ENCODE measurements at regions not wholly inside any gene's neighbourhood (a gene's known extent, or its start where the extent isn't known, plus 50 kb on each side); places are given as distances from the start of the nearest gene placed in this dataset.

GRCh38 chr18:25735459-25735858 is 355.0 kb downstream of the SS18 start:
- Histone ChIP-seq H3K27ac (ENCODE audit: insufficient read depth, low read length) (no peak overlapping the region), H3K4me3 (ENCODE audit: insufficient read depth, low read depth, low read length) (no peak overlapping the region), H2BK120ac (ENCODE audit: low read depth, low read length) (no peak overlapping the region), H2BK20ac (ENCODE audit: low read depth, low read length) (no peak overlapping the region), H3K36me3 (ENCODE audit: control insufficient read depth, insufficient read depth, low read length) (no peaks in the 10 kb centered on the region), H2AK5ac (ENCODE audit: low read depth, low read length) (no peak overlapping the region), H3K4ac (ENCODE audit: low read depth, low read length) (no peak overlapping the region), H2BK15ac (ENCODE audit: low read depth, low read length) (no peak overlapping the region), H3K27me3 (ENCODE audit: control insufficient read depth, insufficient read depth, low read length) (peaks cover 2% of the 10 kb centered on the region), H3K9me1 (ENCODE audit: insufficient read depth, low read length) (no peaks in the 10 kb centered on the region), H4K8ac (ENCODE audit: low read depth in 2 of 2, low read length in 2 of 2) (no peak overlapping the region), H4K20me1 (ENCODE audit: insufficient read depth, low read length) (no peaks in the 10 kb centered on the region), H3K56ac (ENCODE audit: extremely low read depth, insufficient read depth, low read length) (no peak overlapping the region), H2AK9ac (replicated peaks; ENCODE audit: low read depth, low read length, poor library complexity) (no peak overlapping the region), H3K79me1 (ENCODE audit: low read depth in 1 of 2, low read length in 2 of 2) (no peaks in the 10 kb centered on the region; a peak in 1 of 4 replicates), H3K9ac (ENCODE audit: low read depth, low read length) (no peak overlapping the region), H3K4me2 (ENCODE audit: low read depth, low read length) (no peak overlapping the region), H3K18ac (ENCODE audit: low read depth, low read length) (no peak overlapping the region), H4K91ac (ENCODE audit: insufficient read depth, low read depth, low read length) (no peak overlapping the region), H4K5ac (ENCODE audit: low read depth, low read length) (no peak overlapping the region), H3K14ac (replicated peaks; ENCODE audit: low read depth, low read length) (no peak overlapping the region), H3K4me1 (ENCODE audit: control insufficient read depth, insufficient read depth, low read length) (peaks cover 7% of the 10 kb centered on the region), H2AFZ (replicated peaks; ENCODE audit: low read length, poor library complexity) (no peak overlapping the region), H3K23ac (ENCODE audit: low read depth, low read length) (no peak overlapping the region), H2BK5ac (ENCODE audit: low read depth, low read length, poor library complexity, severe bottlenecking) (no peak overlapping the region), H3K9me3 (ENCODE audit: control insufficient read depth, insufficient read depth, low read length) (no peaks in the 10 kb centered on the region; the same call in 1 of the 2 replicates)
- ChIA-PET CTCF (interaction anchor here (1.0 kb wide), 1 partner anchor 9 kb away, joined by 3 read pairs; no protein-coding TSS in a partner anchor), POLR2A (ENCODE audit: unreplicated experiment) (no interaction called here)
- no peak for DNase-seq
- WGBS, 2 experiments (ENCODE audit: extremely low coverage in 2 of 2, insufficient read length in 1 of 2) = 65% methylated on average over 5 of the region's 8 CpGs; no CpG with 5 or more reads in 1 of the 2 experiments
- no TSS peak for BruUV-seq (replicated peaks)
- dilution Hi-C loops (cut with HindIII; ENCODE audit: low sequenced_read_pairs, unreplicated experiment) (no loop called here), intact Hi-C loops (cut with micrococcal nuclease) (no loop called here), in situ Hi-C loops (cut with MboI; ENCODE audit: low sequenced_read_pairs) (no loop called here)
- ATAC-seq (ENCODE audit: low read depth) = no peak
- no peak for TF ChIP-seq RAD21 (IDR thresholded peaks at IDR 0.05; ENCODE audit: low read length)
- TF ChIP-seq MAFK (IDR thresholded peaks at IDR 0.05; ENCODE audit: low read depth, low read length) = no peak
- TF ChIP-seq RCOR1 (IDR thresholded peaks at IDR 0.05; ENCODE audit: insufficient replicate concordance, low read length) = no peak
- no peak for TF ChIP-seq ELK1 (IDR thresholded peaks at IDR 0.05; ENCODE audit: borderline replicate concordance, low read depth, low read length)
- no peak for TF ChIP-seq FOS (IDR thresholded peaks at IDR 0.05; ENCODE audit: low read depth, low read length)

Data from IMR-90 (cell line).